DMS153 treated with DMSO at 0.1 percent for 48 hours (cell line): ENCODE measurements at regions not wholly inside any gene's neighbourhood (a gene's known extent, or its start where the extent isn't known, plus 50 kb on each side); places are given as distances from the start of the nearest gene placed in this dataset.
"Not testable (repeated sequence)": the region's sequence is repeated elsewhere in the genome, so short reads cannot be mapped to it uniquely, and the experiment has no call there.

Experiments
- DNase-seq: peaks from one replicate; lab custom pipeline; 2025; ENCODE audit not compliant: unreplicated experiment; lab: John Stamatoyannopoulos, UW

DNA sequence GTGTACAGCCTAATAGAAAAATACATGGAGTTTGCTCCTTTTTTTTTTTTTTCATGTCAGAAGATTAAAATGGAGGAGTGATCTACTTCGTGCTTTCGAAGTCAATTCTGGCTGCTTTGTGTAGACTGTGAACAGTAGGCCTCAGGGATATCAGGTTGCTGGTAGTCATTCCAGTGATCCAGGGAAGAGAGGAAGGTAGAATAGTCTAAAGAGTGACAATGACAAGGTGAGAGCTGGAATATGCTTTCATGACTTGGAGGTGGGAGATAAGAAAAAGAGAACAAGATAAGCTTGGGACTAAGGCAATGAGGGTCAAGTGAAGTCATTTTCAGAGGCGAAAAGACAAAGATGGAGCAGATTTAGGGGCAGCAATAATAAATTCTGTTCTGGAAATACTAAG, 111.3 kb upstream of the MIR17HG start:
- no peak for DNase-seq

DNA sequence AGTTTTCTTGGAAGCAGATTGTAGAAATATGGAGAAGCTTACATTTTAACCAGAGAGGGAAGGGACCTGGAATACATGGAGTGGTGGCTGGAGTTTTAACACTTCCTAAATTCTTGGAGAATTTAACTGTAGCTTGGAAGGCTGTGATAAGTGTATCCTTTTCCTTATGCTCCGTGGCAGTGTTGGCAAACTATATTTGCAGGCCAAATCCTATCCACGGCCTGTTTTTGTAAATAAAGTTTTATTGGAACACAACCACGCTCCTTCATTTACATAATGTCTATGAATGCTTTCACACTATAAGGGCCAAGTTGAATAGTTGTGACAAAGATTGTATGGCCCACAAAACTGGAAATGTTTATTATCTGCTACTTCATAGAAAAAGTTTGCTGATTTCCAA, 110.6 kb upstream of the MIR17HG start:
- no peak for DNase-seq

- DNase-seq, result no peak
These were observed 109.5 kb upstream of the MIR17HG start for GRCh38 chr13:91238036-91238435.

DNA sequence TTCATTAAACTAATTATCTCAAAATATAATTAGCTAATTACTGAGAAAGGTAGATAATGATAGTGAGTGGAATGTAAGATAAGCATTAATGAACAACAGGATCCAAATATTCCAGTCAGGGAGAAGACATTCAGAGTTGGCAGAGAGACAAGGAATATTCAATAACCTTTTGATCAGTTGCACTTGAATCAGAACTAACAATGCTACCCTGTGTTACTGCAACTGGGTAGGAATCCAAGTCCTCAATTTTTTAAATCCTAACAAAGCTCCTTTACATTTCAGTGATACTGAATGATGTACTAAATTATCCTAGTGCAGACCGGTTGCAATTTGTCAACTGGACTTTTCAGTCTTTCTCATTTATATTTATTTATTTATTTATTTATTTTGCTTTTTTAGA, 107.1 kb upstream of the MIR17HG start:
- no peak for DNase-seq

DNA sequence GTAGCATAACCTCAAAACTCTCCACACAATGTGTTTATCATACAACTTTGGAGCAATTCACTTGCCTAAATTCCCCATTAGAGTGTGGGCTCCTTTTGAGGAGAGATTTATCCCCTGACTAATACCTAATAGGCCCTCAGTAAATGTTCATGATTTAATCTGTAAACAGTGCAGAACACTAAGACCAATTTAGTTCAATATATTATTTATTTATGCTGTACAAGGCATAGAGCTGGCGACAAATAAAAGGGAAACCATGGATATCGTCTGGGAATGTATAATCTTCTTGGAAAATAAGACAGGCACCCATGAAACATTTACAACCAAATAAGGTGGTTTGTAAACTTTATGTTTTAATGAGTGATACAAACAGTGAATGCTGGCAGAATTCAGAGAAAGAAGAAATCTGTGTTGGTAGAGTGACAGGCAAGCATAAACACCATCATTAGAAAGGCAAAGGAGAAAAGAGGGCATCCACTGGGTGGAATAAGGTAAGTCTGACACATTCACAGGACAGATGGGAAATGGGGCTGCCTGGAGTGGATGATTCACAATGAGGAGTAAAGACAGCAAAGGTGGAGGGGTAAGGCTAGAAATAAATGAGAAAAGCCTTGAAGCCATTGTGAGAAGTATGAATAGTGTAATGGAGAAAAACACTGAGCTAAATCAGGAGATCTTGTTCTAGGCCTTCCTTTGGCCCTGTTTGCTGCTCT, 106.1 kb upstream of the MIR17HG start:
- no peak for DNase-seq

GRCh38 chr13:91242652-91243051, 104.8 kb upstream of the MIR17HG start:
- DNase-seq, result no peak

DNA sequence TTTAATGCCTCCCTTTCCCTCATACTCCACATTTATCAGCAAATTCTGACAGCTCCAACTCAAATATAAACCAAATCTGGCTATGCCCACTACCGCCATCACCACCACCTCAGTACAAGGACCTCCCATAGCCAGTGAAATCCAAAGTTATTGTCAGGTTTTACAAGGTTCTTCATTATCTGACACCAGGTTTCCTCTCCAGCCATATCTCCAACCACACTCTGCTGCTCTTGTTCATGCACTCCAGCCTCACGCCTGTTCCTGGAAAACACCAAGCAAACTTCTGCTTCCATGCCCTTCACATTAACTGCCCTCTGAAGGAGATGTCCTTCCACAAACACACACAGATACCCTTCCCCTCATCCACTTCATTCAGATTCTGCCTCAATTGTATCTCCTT, 102.2 kb upstream of the MIR17HG start:
- DNase-seq, result no peak

DNA sequence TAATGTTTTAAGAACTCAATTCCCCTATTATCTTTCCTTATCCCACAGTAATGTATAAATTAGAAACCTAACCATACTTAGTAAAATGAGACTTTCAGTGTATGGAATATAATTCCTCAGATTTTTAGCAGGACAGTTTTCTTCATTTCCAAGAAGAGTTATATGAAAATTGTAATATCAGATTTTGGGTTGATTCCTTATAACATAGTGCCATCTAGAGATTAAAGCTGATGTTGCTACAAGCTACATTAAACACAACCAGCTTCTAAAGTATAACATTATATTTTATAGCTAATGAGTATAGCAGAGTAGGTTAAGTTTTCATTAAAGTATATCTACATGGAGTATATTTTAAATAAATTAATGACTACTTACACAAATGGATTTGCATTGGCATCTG, 99.7 kb upstream of the MIR17HG start:
- peak; percentile 6 for DNase-seq

DNA sequence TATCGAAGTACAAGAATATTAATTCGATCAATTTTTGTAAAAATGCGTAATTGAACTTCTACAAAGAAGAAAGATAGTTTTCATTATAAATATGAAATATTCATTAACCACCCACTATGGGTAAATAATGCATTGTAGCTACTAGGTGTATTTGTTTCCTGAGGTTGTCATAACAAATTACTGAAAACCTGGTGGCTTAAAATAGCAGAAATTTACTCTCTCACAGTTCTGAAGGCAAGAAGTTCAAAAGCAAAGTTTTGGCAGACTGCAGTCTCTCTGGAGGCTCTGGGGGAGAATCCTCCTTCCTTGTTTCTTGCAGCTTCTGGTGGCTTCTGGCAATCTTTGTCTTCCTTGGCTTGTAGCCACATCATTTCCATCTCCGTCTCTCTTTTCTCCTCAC, 99.2 kb upstream of the MIR17HG start:
- DNase-seq, result no peak

- no peak for DNase-seq
These were observed 98.1 kb upstream of the MIR17HG start for GRCh38 chr13:91249370-91249769.

DNA sequence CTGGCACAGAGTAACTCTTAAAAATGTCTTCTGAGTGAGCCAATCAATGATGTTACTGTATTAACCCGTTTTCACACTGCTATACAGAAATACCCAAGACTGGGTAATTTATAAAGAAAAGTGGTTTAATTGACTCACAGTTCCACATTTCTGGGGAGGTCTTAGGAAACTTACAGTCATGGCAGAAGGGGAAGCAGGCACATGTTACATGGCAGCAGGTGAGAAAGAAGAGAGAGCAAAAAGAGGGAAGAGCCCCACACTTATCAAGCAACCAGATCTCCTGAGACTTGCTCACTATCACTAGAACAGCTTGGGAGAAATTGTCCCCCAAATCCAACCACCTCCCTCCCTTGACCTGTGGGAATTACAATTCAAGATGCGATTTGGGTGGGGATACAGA, 97.6 kb upstream of the MIR17HG start:
- no peak for DNase-seq

DNA sequence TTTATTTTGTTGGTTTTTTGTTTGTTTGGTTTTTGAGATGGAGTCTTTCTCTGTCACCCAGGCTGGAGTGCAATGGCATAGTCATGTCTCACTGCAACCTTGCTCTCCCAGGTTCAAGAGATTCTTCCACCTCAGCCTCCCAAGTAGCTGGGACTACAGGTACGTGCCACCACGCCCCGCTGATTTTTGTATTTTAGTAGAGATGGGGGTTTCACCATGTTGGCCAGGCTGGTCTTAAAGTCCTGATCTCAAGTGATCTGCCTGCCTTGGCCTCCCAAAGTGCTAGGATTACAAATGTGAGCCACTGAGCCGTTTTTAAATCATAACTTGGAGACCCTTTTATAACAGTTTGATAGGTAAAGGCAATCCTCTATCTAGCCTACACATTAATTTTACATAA, 95.9 kb upstream of the MIR17HG start:
- not testable (repeated sequence) for DNase-seq

- no peak for DNase-seq
These were observed 83.0 kb upstream of the MIR17HG start for GRCh38 chr13:91264484-91264883.

DNA sequence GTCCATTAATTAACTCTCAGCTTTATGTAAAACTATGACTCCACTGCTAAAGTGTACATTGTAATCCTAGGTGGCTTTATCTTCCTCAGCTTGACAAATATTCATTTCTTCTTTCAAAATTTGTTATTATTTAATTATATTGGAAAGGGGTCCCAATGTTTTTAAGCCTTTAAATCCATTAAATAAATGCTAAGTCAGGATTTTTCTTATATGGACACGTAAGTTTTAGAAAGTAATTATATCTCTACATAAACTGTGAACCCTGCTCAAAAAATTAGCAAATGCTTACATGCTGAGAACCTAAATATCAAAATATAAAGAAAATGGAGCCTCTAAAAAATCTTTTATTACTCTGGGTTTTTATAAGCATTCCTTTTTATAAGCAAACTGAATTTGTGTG, 78.2 kb upstream of the MIR17HG start:
- no peak for DNase-seq

GRCh38 chr13:91270031-91270430, 77.5 kb upstream of the MIR17HG start:
- DNase-seq, result no peak

- no peak for DNase-seq
These were observed 75.2 kb upstream of the MIR17HG start for GRCh38 chr13:91272235-91272777.

DNA sequence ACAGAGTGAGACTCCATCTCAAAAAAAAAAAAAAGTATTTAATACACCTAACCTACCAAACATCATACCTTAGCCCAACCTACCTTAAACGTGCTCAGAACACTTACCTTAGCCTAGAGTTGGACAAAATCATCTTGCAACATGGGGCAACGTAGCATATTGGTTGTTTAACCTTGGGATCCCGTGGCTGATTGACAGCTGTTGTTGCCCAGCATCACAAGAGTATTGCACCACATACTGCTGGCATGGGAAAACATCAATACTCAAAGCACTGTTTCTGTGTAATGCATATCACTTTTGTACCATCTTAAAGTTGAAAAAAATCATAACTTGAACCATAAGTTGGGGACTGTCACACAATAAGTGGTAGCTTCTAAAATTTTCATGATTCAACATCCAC, 73.8 kb upstream of the MIR17HG start:
- DNase-seq, result no peak

- DNase-seq, result no peak
These were observed 70.3 kb upstream of the MIR17HG start for GRCh38 chr13:91277013-91277676.

DNA sequence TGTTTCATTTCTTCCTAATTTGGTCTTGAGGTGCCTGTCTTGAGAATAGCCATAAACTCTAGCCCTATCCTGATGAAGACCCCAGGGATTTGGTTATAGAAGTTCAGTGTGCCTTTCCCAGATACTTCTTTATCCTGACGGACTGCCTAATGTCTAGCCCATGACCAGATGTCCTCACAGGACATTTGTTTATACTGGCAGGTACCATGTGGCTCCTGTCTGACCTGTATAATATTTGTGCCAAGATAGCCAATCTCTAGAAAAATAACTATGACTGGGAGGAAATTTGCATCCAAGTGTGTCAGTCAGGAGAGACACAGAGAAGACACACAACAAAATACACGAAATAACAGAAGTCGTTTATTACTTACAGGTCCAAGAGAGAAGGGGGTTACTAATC, 69.2 kb upstream of the MIR17HG start:
- no peak for DNase-seq

GRCh38 chr13:91278888-91279287, 68.6 kb upstream of the MIR17HG start:
- DNase-seq, result no peak

GRCh38 chr13:91280801-91281200, 66.7 kb upstream of the MIR17HG start:
- no peak for DNase-seq

- DNase-seq, result no peak
These were observed 63.2 kb upstream of the MIR17HG start for GRCh38 chr13:91284335-91284734.

- no peak for DNase-seq
These were observed 61.2 kb upstream of the MIR17HG start for GRCh38 chr13:91286317-91286716.
